Effector memory CD8-positive, alpha-beta T cell (primary cell): ENCODE measurements at regions not wholly inside any gene's neighbourhood (a gene's known extent, or its start where the extent isn't known, plus 50 kb on each side); places are given as distances from the start of the nearest gene placed in this dataset.

Experiments used
- ATAC-seq: fragments of 150-1000 bp; cut with Tn5 transposase; replicated peaks from 2 replicates; pipeline ENCODE4 v1.10.0; 2021; ENCODE audit warnings: mild to moderate bottlenecking, moderate library complexity
- DNase-seq, 3 experiments: peaks; one replicate each; pipeline ENCODE4 v3.0.0; 2021
- H3K27ac Mint-ChIP-seq, 2 donors: one replicate each; pipeline ENCODE4 v1.8.0; 2022; ENCODE audit warnings: mild to moderate bottlenecking in 2 of 2, mixed read lengths in 2 of 2, moderate library complexity in 2 of 2
- H3K27me3 Mint-ChIP-seq, 2 donors: one replicate each; pipeline ENCODE4 v1.8.0; 2022; ENCODE audit warnings: mixed read lengths in 2 of 2
- H3K36me3 Mint-ChIP-seq: one replicate; pipeline ENCODE4 v1.8.0; 2022; ENCODE audit warnings: mild to moderate bottlenecking, moderate library complexity, mixed read lengths; ENCODE audit not compliant: insufficient read depth
- H3K4me1 Mint-ChIP-seq, 2 donors: one replicate each; pipeline ENCODE4 v1.8.0; 2022; ENCODE audit warnings: low read depth in 2 of 2, mixed read lengths in 2 of 2
- H3K4me3 Mint-ChIP-seq, 2 donors: one replicate each; pipeline ENCODE4 v1.8.0; 2022; ENCODE audit warnings: mild to moderate bottlenecking in 2 of 2, mixed read lengths in 2 of 2, moderate library complexity in 2 of 2
- H3K9me3 Mint-ChIP-seq, 2 donors: one replicate each; pipeline ENCODE4 v1.8.0; 2022; ENCODE audit warnings: mixed read lengths in 2 of 2

GRCh38 chr22:48686694-48687302 is 1140.9 kb downstream of the BRD1 start:
- Mint-ChIP-seq H3K9me3 (peaks cover 6 to 8% of the 10 kb centered on the region in 2 donors), H3K27ac (no peak overlapping the region), H3K27me3 (peaks cover 9 to 12% of the 10 kb centered on the region in 2 donors), H3K4me3 (no peak overlapping the region), H3K36me3 (no peaks in the 10 kb centered on the region), H3K4me1 (no peaks in the 10 kb centered on the region)
- ATAC-seq (no peak), DNase-seq (no peak)

- Mint-ChIP-seq H3K36me3 (no peaks in the 10 kb centered on the region), H3K27ac (no peak overlapping the region), H3K27me3 (peaks cover 9 to 12% of the 10 kb centered on the region in 2 donors), H3K4me3 (no peak overlapping the region), H3K4me1 (no peaks in the 10 kb centered on the region), H3K9me3 (peaks cover 6 to 8% of the 10 kb centered on the region in 2 donors)
- DNase-seq (no peak), ATAC-seq (no peak)
Measured at GRCh38 chr22:48685767-48686166, 1141.9 kb downstream of the BRD1 start.

- Mint-ChIP-seq H3K36me3 (no peaks in the 10 kb centered on the region), H3K4me1 (no peaks in the 10 kb centered on the region), H3K27ac (no peak overlapping the region), H3K27me3 (peaks cover 9 to 12% of the 10 kb centered on the region in 2 donors), H3K9me3 (peaks cover 6 to 8% of the 10 kb centered on the region in 2 donors), H3K4me3 (no peak overlapping the region)
- DNase-seq, result no peak
- no peak for ATAC-seq
Measured at GRCh38 chr22:48683640-48684039, 1144.0 kb downstream of the BRD1 start.

- no peak overlapping the region for H3K27ac Mint-ChIP-seq
- peaks cover 17% of the 10 kb centered on the region in 2 donors for H3K27me3 Mint-ChIP-seq
Measured at GRCh38 chr22:48682504-48682903, 1145.2 kb downstream of the BRD1 start.

GRCh38 chr22:48680601-48681000 is 1147.1 kb downstream of the BRD1 start:
- peaks cover 8 to 11% of the 10 kb centered on the region in 2 donors for H3K27me3 Mint-ChIP-seq
- H3K4me1 Mint-ChIP-seq, result no peaks in the 10 kb centered on the region
- DNase-seq (no peak), ATAC-seq (no peak)
- H3K27ac Mint-ChIP-seq, result no peak overlapping the region
- no peak overlapping the region for H3K4me3 Mint-ChIP-seq
- H3K36me3 Mint-ChIP-seq, result no peaks in the 10 kb centered on the region
- H3K9me3 Mint-ChIP-seq, result no peaks in the 10 kb centered on the region

More at GRCh38 chr22:48682504-48682903, 1145.2 kb downstream of the BRD1 start:
- Mint-ChIP-seq H3K4me3 (no peak overlapping the region), H3K9me3 (peaks cover 6 to 8% of the 10 kb centered on the region in 2 donors), H3K4me1 (no peaks in the 10 kb centered on the region), H3K36me3 (no peaks in the 10 kb centered on the region)
- DNase-seq, result no peak
- no peak for ATAC-seq

GRCh38 chr22:48679656-48680555 is 1147.8 kb downstream of the BRD1 start:
- no peak overlapping the region for H3K4me3 Mint-ChIP-seq
- no peaks in the 10 kb centered on the region for H3K4me1 Mint-ChIP-seq
- DNase-seq (no peak), ATAC-seq (no peak)
- H3K9me3 Mint-ChIP-seq, result no peaks in the 10 kb centered on the region
- peaks cover 8 to 11% of the 10 kb centered on the region in 2 donors for H3K27me3 Mint-ChIP-seq
- H3K36me3 Mint-ChIP-seq, result no peaks in the 10 kb centered on the region
- H3K27ac Mint-ChIP-seq, result peak overlapping the region in 1 of 2 donors; percentile 69

GRCh38 chr22:48678171-48679135 is 1149.2 kb downstream of the BRD1 start:
- DNase-seq (no peak), ATAC-seq (no peak)
- Mint-ChIP-seq H3K36me3 (no peaks in the 10 kb centered on the region), H3K9me3 (no peaks in the 10 kb centered on the region), H3K27me3 (peaks cover 8 to 11% of the 10 kb centered on the region in 2 donors), H3K4me3 (no peak overlapping the region), H3K27ac (no peak overlapping the region), H3K4me1 (no peaks in the 10 kb centered on the region)

GRCh38 chr22:48677621-48678020 is 1150.1 kb downstream of the BRD1 start:
- H3K9me3 Mint-ChIP-seq, result no peaks in the 10 kb centered on the region
- no peak overlapping the region for H3K27ac Mint-ChIP-seq
- H3K4me1 Mint-ChIP-seq, result no peaks in the 10 kb centered on the region
- DNase-seq, result no peak
- H3K36me3 Mint-ChIP-seq, result no peaks in the 10 kb centered on the region
- no peak for ATAC-seq
- peaks cover 8 to 11% of the 10 kb centered on the region in 2 donors for H3K27me3 Mint-ChIP-seq
- no peak overlapping the region for H3K4me3 Mint-ChIP-seq

- Mint-ChIP-seq H3K9me3 (no peaks in the 10 kb centered on the region), H3K4me3 (no peak overlapping the region), H3K36me3 (no peaks in the 10 kb centered on the region), H3K4me1 (no peaks in the 10 kb centered on the region), H3K27me3 (peaks cover 8 to 11% of the 10 kb centered on the region in 2 donors), H3K27ac (no peak overlapping the region)
- no peak for DNase-seq
- no peak for ATAC-seq
Measured at GRCh38 chr22:48677168-48677520, 1150.5 kb downstream of the BRD1 start.

GRCh38 chr22:48676266-48677167 is 1151.2 kb downstream of the BRD1 start:
- Mint-ChIP-seq H3K4me3 (no peak overlapping the region), H3K4me1 (no peaks in the 10 kb centered on the region), H3K9me3 (no peaks in the 10 kb centered on the region), H3K36me3 (no peaks in the 10 kb centered on the region), H3K27me3 (peaks cover 8 to 11% of the 10 kb centered on the region in 2 donors), H3K27ac (no peak overlapping the region)
- ATAC-seq, result no peak
- no peak for DNase-seq

- H3K4me1 Mint-ChIP-seq, result no peaks in the 10 kb centered on the region
- H3K9me3 Mint-ChIP-seq, result no peaks in the 10 kb centered on the region
- no peaks in the 10 kb centered on the region for H3K36me3 Mint-ChIP-seq
- no peak overlapping the region for H3K27ac Mint-ChIP-seq
- ATAC-seq (no peak), DNase-seq (no peak)
- no peak overlapping the region for H3K4me3 Mint-ChIP-seq
- H3K27me3 Mint-ChIP-seq, result peaks cover 8 to 11% of the 10 kb centered on the region in 2 donors
Measured at GRCh38 chr22:48675830-48676145, 1151.9 kb downstream of the BRD1 start.

- Mint-ChIP-seq H3K4me3 (no peak overlapping the region), H3K9me3 (no peaks in the 10 kb centered on the region), H3K36me3 (no peaks in the 10 kb centered on the region), H3K4me1 (no peaks in the 10 kb centered on the region), H3K27ac (no peak overlapping the region), H3K27me3 (peaks cover 8 to 14% of the 10 kb centered on the region in 2 donors)
- ATAC-seq (no peak), DNase-seq (no peak)
Measured at GRCh38 chr22:48675141-48675829, 1152.4 kb downstream of the BRD1 start.
